Neuronal stem cell (in vitro differentiated cells): ENCODE measurements at regions not wholly inside any gene's neighbourhood (a gene's known extent, or its start where the extent isn't known, plus 50 kb on each side); places are given as distances from the start of the nearest gene placed in this dataset.

Experiments used
- DNase-seq: peaks from one replicate; pipeline ENCODE4 v3.0.0-alpha.2; 2013; ENCODE audit warnings: low spot score
- H2AFZ ChIP-seq: one replicate; pipeline ENCODE4 v1.6.1; 2013; ENCODE audit warnings: mild to moderate bottlenecking, low read length, inconsistent platforms
- H2AK5ac ChIP-seq: 2 replicates; pipeline ENCODE4 v1.6.1; 2013; ENCODE audit warnings: low read depth, mild to moderate bottlenecking, inconsistent platforms, low read length, moderate library complexity, mixed read lengths
- H2BK120ac ChIP-seq: 2 replicates; pipeline ENCODE4 v1.6.1; 2013; ENCODE audit warnings: low read depth, mild to moderate bottlenecking, inconsistent platforms, low read length, moderate library complexity, mixed read lengths
- H2BK12ac ChIP-seq: one replicate; pipeline ENCODE4 v1.6.1; 2013; ENCODE audit warnings: low read length, inconsistent platforms
- H2BK15ac ChIP-seq: 2 replicates; pipeline ENCODE4 v1.6.1; 2013; ENCODE audit warnings: mild to moderate bottlenecking, low read length, inconsistent platforms, mixed read lengths
- H2BK5ac ChIP-seq: one replicate; pipeline ENCODE4 v1.6.1; 2013; ENCODE audit warnings: inconsistent platforms, mild to moderate bottlenecking, low read length, moderate library complexity
- H3K14ac ChIP-seq: one replicate; pipeline ENCODE4 v1.6.1; 2013; ENCODE audit warnings: low read length, inconsistent platforms
- H3K18ac ChIP-seq: 2 replicates; pipeline ENCODE4 v1.6.1; 2013; ENCODE audit warnings: low read length, inconsistent platforms
- H3K23ac ChIP-seq: 2 replicates; pipeline ENCODE4 v1.6.1; 2013; ENCODE audit warnings: low read depth, mild to moderate bottlenecking, mixed read lengths, low read length, inconsistent platforms; ENCODE audit not compliant: poor library complexity
- H3K27ac ChIP-seq: replicated peaks from 3 replicates; pipeline ENCODE4 v1.5.1; 2013; ENCODE audit warnings: low read length, inconsistent platforms
- H3K27me3 ChIP-seq, 3 experiments: 2 replicates each; pipeline ENCODE4 v1.6.1; 2013; ENCODE audit warnings: low read length in 3 of 3, mild to moderate bottlenecking in 2 of 3, inconsistent platforms in 1 of 3, low read depth in 1 of 3, mixed read lengths in 1 of 3, moderate library complexity in 1 of 3; ENCODE audit not compliant: control insufficient read depth in 3 of 3, insufficient read depth in 3 of 3
- H3K36me3 ChIP-seq, 2 donors: replicated peaks in 1 of 2; 2 replicates each; pipeline ENCODE4 v1.6.1; 2013; ENCODE audit warnings: low read length in 2 of 2; ENCODE audit not compliant: control insufficient read depth in 2 of 2, insufficient read depth in 2 of 2
- H3K4ac ChIP-seq: 2 replicates; pipeline ENCODE4 v1.6.1; 2013; ENCODE audit warnings: inconsistent platforms, mild to moderate bottlenecking, low read length, moderate library complexity
- H3K4me1 ChIP-seq, 2 donors: 1 replicate in 1 of 2; 2 replicates in 1 of 2; pipeline ENCODE4 v1.6.1; 2013; ENCODE audit warnings: low read length in 2 of 2, low read depth in 1 of 2; ENCODE audit not compliant: control insufficient read depth in 2 of 2, insufficient read depth in 1 of 2
- H3K4me2 ChIP-seq: one replicate; pipeline ENCODE4 v1.6.1; 2013; ENCODE audit warnings: mild to moderate bottlenecking, low read length, inconsistent platforms; ENCODE audit not compliant: insufficient read depth, poor library complexity, severe bottlenecking
- H3K4me3 ChIP-seq, 2 donors: 2 replicates each; pipeline ENCODE4 v1.5.1; 2013; ENCODE audit warnings: low read length in 2 of 2, mild to moderate bottlenecking in 2 of 2, inconsistent platforms in 1 of 2, moderate library complexity in 1 of 2
- H3K79me1 ChIP-seq: one replicate; pipeline ENCODE4 v1.6.1; 2013; ENCODE audit warnings: low read depth, mild to moderate bottlenecking, inconsistent platforms, low read length, moderate library complexity
- H3K9ac ChIP-seq: one replicate; pipeline ENCODE4 v1.6.1; 2013; ENCODE audit warnings: mild to moderate bottlenecking, low read depth, low read length, inconsistent platforms; ENCODE audit not compliant: poor library complexity
- H3K9me3 ChIP-seq, 2 donors: replicated peaks in 1 of 2; 2 replicates each; pipeline versions ENCODE3 to v1.6.1; 2013; ENCODE audit warnings: low read length in 2 of 2, mild to moderate bottlenecking in 2 of 2, inconsistent platforms in 1 of 2, low read depth in 1 of 2, mixed read lengths in 1 of 2, moderate library complexity in 1 of 2; ENCODE audit not compliant: control insufficient read depth in 2 of 2, insufficient read depth in 1 of 2
- H4K8ac ChIP-seq: one replicate; pipeline ENCODE4 v1.6.1; 2013; ENCODE audit warnings: low read depth, mild to moderate bottlenecking, inconsistent platforms, low read length, moderate library complexity
- H4K91ac ChIP-seq: one replicate; pipeline ENCODE4 v1.6.1; 2013; ENCODE audit warnings: low read length, low read depth, mild to moderate bottlenecking, inconsistent platforms; ENCODE audit not compliant: poor library complexity
- WGBS, 2 donors: extraction: QIAGEN DNeasy Blood & Tissue Kit; methylation state at CpG; one replicate each; pipeline ENCODE4 v1.1.7; 2013; ENCODE audit warnings: missing lambda C conversion rate in 2 of 2, mixed read lengths in 1 of 2; ENCODE audit not compliant: insufficient read length in 2 of 2, insufficient replicate concordance in 1 of 2; ENCODE audit errors: extremely low coverage in 2 of 2; 5-methylcytosine and 5-hydroxymethylcytosine counted together

- Histone ChIP-seq H3K27me3 (no peaks in the 10 kb centered on the region), H4K8ac (no peak overlapping the region), H3K36me3 (no peaks in the 10 kb centered on the region), H4K91ac (no peak overlapping the region), H2AFZ (no peak overlapping the region), H3K4ac (no peak overlapping the region), H3K4me1 (no peaks in the 10 kb centered on the region), H3K23ac (no peak overlapping the region), H3K9me3 (no peaks in the 10 kb centered on the region), H3K4me3 (no peak overlapping the region), H3K27ac (no peak overlapping the region), H3K79me1 (no peaks in the 10 kb centered on the region), H3K18ac (no peak overlapping the region), H3K14ac (no peak overlapping the region), H2BK5ac (no peak overlapping the region), H3K4me2 (no peak overlapping the region), H3K9ac (no peak overlapping the region), H2BK120ac (no peak overlapping the region), H2AK5ac (no peak overlapping the region), H2BK12ac (no peak overlapping the region), H2BK15ac (no peak overlapping the region)
- DNase-seq = no peak
Measured at GRCh38 chr1:186768906-186769305, 59.8 kb upstream of the PLA2G4A start.

- no peak overlapping the region for H3K27ac ChIP-seq
- no peak overlapping the region for H3K23ac ChIP-seq
- H2AK5ac ChIP-seq = no peak overlapping the region
- no peak overlapping the region for H3K4me2 ChIP-seq
- no peaks in the 10 kb centered on the region for H3K79me1 ChIP-seq
- H2AFZ ChIP-seq = no peak overlapping the region
- H4K91ac ChIP-seq = no peak overlapping the region
- peak overlapping the region; percentile 31 for H3K14ac ChIP-seq
- no peak overlapping the region for H2BK15ac ChIP-seq
- no peak overlapping the region for H3K9ac ChIP-seq
- no peaks in the 10 kb centered on the region for H3K27me3 ChIP-seq
- H2BK12ac ChIP-seq = no peak overlapping the region
- H3K4ac ChIP-seq = no peak overlapping the region
- no peaks in the 10 kb centered on the region for H3K36me3 ChIP-seq
- no peaks in the 10 kb centered on the region for H3K9me3 ChIP-seq
- H4K8ac ChIP-seq = no peak overlapping the region
- WGBS, 2 donors = no CpG with 5 or more reads among the region's 1 CpG
- H3K4me3 ChIP-seq = no peak overlapping the region
- no peaks in the 10 kb centered on the region for H3K4me1 ChIP-seq
- no peak overlapping the region for H2BK120ac ChIP-seq
- DNase-seq = no peak
- no peak overlapping the region for H3K18ac ChIP-seq
- no peak overlapping the region for H2BK5ac ChIP-seq
Measured at GRCh38 chr1:186765446-186765845, 63.3 kb upstream of the PLA2G4A start.

- no peak overlapping the region for H3K4me3 ChIP-seq
- H3K18ac ChIP-seq = no peak overlapping the region
- no peak overlapping the region for H3K4me2 ChIP-seq
- H3K4me1 ChIP-seq = no peaks in the 10 kb centered on the region
- no peak overlapping the region for H3K9ac ChIP-seq
- H3K23ac ChIP-seq = no peak overlapping the region
- no peak for DNase-seq
- no peak overlapping the region for H3K27ac ChIP-seq
- H4K91ac ChIP-seq = no peak overlapping the region
- H2BK5ac ChIP-seq = no peak overlapping the region
- WGBS, 2 donors = no CpG with 5 or more reads among the region's 1 CpG
- no peak overlapping the region for H2BK120ac ChIP-seq
- no peak overlapping the region for H3K14ac ChIP-seq
- no peak overlapping the region for H4K8ac ChIP-seq
- no peaks in the 10 kb centered on the region for H3K79me1 ChIP-seq
- H2AFZ ChIP-seq = no peak overlapping the region
- H2BK12ac ChIP-seq = no peak overlapping the region
- H2AK5ac ChIP-seq = no peak overlapping the region
- H2BK15ac ChIP-seq = no peak overlapping the region
- H3K27me3 ChIP-seq = no peaks in the 10 kb centered on the region
- no peak overlapping the region for H3K4ac ChIP-seq
- no peaks in the 10 kb centered on the region for H3K9me3 ChIP-seq
- H3K36me3 ChIP-seq = no peaks in the 10 kb centered on the region
Measured at GRCh38 chr1:186763107-186763506, 65.6 kb upstream of the PLA2G4A start.

DNA sequence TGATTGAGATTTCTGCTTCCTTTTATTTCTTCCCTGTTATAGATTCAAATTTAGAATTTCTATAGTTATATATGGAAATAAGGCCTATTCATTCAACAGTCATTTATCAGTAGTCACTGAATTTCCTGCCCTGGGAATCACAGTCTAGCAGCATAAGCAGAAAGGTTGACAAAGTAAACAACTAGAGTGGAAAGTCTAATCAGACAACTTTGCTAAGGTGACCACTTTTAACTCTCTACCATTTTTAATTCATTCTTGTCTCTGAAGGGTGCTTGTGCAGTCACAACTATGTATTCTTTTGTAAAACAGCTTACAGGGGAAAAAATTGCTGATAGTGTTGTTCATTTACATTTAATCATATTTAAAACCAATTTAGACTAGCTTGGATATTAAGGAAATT lies 66.1 kb upstream of the PLA2G4A start:
- H2BK12ac ChIP-seq = no peak overlapping the region

More for the DNA sequence above, 66.1 kb upstream of the PLA2G4A start:
- Histone ChIP-seq H3K9me3 (no peaks in the 10 kb centered on the region), H2AK5ac (no peak overlapping the region), H3K4me3 (no peak overlapping the region), H3K14ac (no peak overlapping the region), H3K27ac (no peak overlapping the region), H3K4ac (no peak overlapping the region), H2AFZ (no peak overlapping the region), H3K27me3 (no peaks in the 10 kb centered on the region), H3K4me2 (no peak overlapping the region), H2BK120ac (no peak overlapping the region), H3K18ac (no peak overlapping the region), H3K79me1 (no peaks in the 10 kb centered on the region), H4K91ac (no peak overlapping the region), H3K4me1 (no peaks in the 10 kb centered on the region), H3K36me3 (no peaks in the 10 kb centered on the region), H3K9ac (no peak overlapping the region), H2BK5ac (no peak overlapping the region), H4K8ac (no peak overlapping the region), H3K23ac (no peak overlapping the region), H2BK15ac (no peak overlapping the region)
- no peak for DNase-seq
